ENCODE measurements at regions not wholly inside any gene's neighbourhood (a gene's known extent, or its start where the extent isn't known, plus 50 kb on each side); places are given as distances from the start of the nearest gene placed in this dataset.

- Histone ChIP-seq H3K9ac (ENCODE audit: low read depth in 1 of 2, low read length in 2 of 2) (no peak overlapping the region), H3K36me3 (ENCODE audit: control insufficient read depth in 4 of 4, insufficient read depth in 3 of 4, low read depth in 1 of 4, low read length in 3 of 4) (no peaks in the 10 kb centered on the region), H3K4me1 (ENCODE audit: control insufficient read depth in 4 of 4, insufficient read depth in 4 of 4, low read length in 3 of 4) (no peaks in the 10 kb centered on the region), H3K4me3 (ENCODE audit: low read depth in 1 of 3, low read length in 3 of 3) (no peak overlapping the region), H3K27ac (ENCODE audit: low read depth in 1 of 2, low read length in 2 of 2) (no peak overlapping the region), H3K27me3 (ENCODE audit: control insufficient read depth in 4 of 4, insufficient read depth in 4 of 4, low read length in 3 of 4) (no peaks in the 10 kb centered on the region), H3K9me3 (ENCODE audit: control insufficient read depth in 4 of 4, low read length in 3 of 4) (peaks cover 0 to 8% (median 2%) of the 10 kb centered on the region in 4 donors)
- WGBS: 77% methylated on average over 5 of the region's 5 CpGs
- DNase-seq (ENCODE audit: low spot score): no peak
- TF ChIP-seq RAD21 (IDR thresholded peaks at IDR 0.05) (no peak), REST (IDR thresholded peaks at IDR 0.05) (no peak), HNF4G (IDR thresholded peaks at IDR 0.05) (no peak), FOXA1 (IDR thresholded peaks at IDR 0.05) (no peak), GABPA (IDR thresholded peaks at IDR 0.05 in 1 of 2, conservative IDR thresholded peaks at IDR 0.05 in 1 of 2) (no peak), CTCF (IDR thresholded peaks at IDR 0.05; ENCODE audit: low read depth, low read length, missing input control) (no peak), SP1 (IDR thresholded peaks at IDR 0.05) (no peak), RXRA (IDR thresholded peaks at IDR 0.05) (no peak), YY1 (IDR thresholded peaks at IDR 0.05) (no peak)
- TF ChIP-seq, protein P1, sequence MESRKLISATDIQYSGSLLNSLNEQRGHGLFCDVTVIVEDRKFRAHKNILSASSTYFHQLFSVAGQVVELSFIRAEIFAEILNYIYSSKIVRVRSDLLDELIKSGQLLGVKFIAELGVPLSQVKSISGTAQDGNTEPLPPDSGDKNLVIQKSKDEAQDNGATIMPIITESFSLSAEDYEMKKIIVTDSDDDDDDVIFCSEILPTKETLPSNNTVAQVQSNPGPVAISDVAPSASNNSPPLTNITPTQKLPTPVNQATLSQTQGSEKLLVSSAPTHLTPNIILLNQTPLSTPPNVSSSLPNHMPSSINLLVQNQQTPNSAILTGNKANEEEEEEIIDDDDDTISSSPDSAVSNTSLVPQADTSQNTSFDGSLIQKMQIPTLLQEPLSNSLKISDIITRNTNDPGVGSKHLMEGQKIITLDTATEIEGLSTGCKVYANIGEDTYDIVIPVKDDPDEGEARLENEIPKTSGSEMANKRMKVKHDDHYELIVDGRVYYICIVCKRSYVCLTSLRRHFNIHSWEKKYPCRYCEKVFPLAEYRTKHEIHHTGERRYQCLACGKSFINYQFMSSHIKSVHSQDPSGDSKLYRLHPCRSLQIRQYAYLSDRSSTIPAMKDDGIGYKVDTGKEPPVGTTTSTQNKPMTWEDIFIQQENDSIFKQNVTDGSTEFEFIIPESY (IDR thresholded peaks at IDR 0.05): no peak
Measured at GRCh38 chr1:4090556-4090955, 190.5 kb upstream of the C1orf174 start.

GRCh38 chr1:4090976-4091660 is 191.0 kb upstream of the C1orf174 start:
- Histone ChIP-seq H3K9me3 (ENCODE audit: control insufficient read depth in 4 of 4, low read length in 3 of 4) (peaks cover 0 to 8% (median 3%) of the 10 kb centered on the region in 4 donors), H3K27ac (ENCODE audit: low read depth in 1 of 2, low read length in 2 of 2) (no peak overlapping the region), H3K4me1 (ENCODE audit: control insufficient read depth in 4 of 4, insufficient read depth in 4 of 4, low read length in 3 of 4) (no peaks in the 10 kb centered on the region), H3K9ac (ENCODE audit: low read depth in 1 of 2, low read length in 2 of 2) (no peak overlapping the region), H3K36me3 (ENCODE audit: control insufficient read depth in 4 of 4, insufficient read depth in 3 of 4, low read depth in 1 of 4, low read length in 3 of 4) (no peaks in the 10 kb centered on the region), H3K27me3 (ENCODE audit: control insufficient read depth in 4 of 4, insufficient read depth in 4 of 4, low read length in 3 of 4) (no peaks in the 10 kb centered on the region), H3K4me3 (ENCODE audit: low read depth in 1 of 3, low read length in 3 of 3) (no peak overlapping the region)
- whole genome bisulfite sequencing: 90% methylated on average over 6 of the region's 6 CpGs
- no peak for DNase-seq (ENCODE audit: low spot score)
- TF ChIP-seq YY1 (IDR thresholded peaks at IDR 0.05) (no peak), FOXA2 (IDR thresholded peaks at IDR 0.05) (no peak)
